ENCODE measurements at regions not wholly inside any gene's neighbourhood (a gene's known extent, or its start where the extent isn't known, plus 50 kb on each side); places are given as distances from the start of the nearest gene placed in this dataset.

DNA sequence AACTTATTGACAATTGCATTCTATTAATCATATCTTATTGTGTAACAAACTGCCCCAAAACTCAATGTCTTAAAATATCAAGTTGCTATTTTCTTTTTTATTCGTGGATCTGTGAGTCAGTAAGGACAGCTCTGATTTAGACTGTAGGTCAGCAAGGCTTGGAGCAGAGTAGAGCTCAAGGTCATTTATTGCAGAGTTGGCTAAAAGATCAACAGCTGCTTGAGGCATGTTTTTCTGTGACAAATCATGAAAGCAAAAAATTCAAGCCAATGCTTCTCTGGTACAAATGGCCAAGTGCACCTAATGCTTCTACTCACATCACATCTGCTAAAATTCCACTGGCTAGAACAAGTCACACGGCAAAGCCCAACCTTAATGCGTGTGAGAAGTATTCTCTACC is 497.7 kb upstream of the LRATD1 start:
- TF ChIP-seq SMC3 (IDR thresholded peaks at IDR 0.05), result no peak
- no peak for TF ChIP-seq CTCF (IDR thresholded peaks at IDR 0.05)
- no peak for TF ChIP-seq EP300 (IDR thresholded peaks at IDR 0.05)
- no peak for TF ChIP-seq ESRRA (IDR thresholded peaks at IDR 0.05; ENCODE audit: borderline replicate concordance, low read length)
- TF ChIP-seq, protein P1, sequence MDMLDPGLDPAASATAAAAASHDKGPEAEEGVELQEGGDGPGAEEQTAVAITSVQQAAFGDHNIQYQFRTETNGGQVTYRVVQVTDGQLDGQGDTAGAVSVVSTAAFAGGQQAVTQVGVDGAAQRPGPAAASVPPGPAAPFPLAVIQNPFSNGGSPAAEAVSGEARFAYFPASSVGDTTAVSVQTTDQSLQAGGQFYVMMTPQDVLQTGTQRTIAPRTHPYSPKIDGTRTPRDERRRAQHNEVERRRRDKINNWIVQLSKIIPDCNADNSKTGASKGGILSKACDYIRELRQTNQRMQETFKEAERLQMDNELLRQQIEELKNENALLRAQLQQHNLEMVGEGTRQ (IDR thresholded peaks at IDR 0.05), result no peak
- TF ChIP-seq BHLHE40 (IDR thresholded peaks at IDR 0.05; ENCODE audit: low read depth, low read length), result no peak
- no peak for TF ChIP-seq ZNF302 (CRISPR knock-in tag; IDR thresholded peaks at IDR 0.05)
- TF ChIP-seq RFX5 (IDR thresholded peaks at IDR 0.05), result no peak
- TF ChIP-seq CHD2 (IDR thresholded peaks at IDR 0.05; ENCODE audit: low read length, partially characterized antibody), result no peak
- no peak for TF ChIP-seq NPAS2 (CRISPR knock-in tag; IDR thresholded peaks at IDR 0.05; ENCODE audit: borderline replicate concordance)

Data from A549 (cell line).